M059J (cell line): ENCODE measurements at regions not wholly inside any gene's neighbourhood (a gene's known extent, or its start where the extent isn't known, plus 50 kb on each side); places are given as distances from the start of the nearest gene placed in this dataset.
"Not testable (repeated sequence)": the region's sequence is repeated elsewhere in the genome, so short reads cannot be mapped to it uniquely, and the experiment has no call there.

ENCODE experiments used
- DNase-seq: peaks from one replicate; pipeline ENCODE4 v3.0.0-alpha.2; 2012; ENCODE audit warnings: low read depth

- no peak for DNase-seq
Measured at GRCh38 chr6:168939041-168939440, 314.6 kb downstream of the THBS2 start.

- DNase-seq: no peak
Measured at GRCh38 chr6:168938546-168938945, 315.1 kb downstream of the THBS2 start.

DNA sequence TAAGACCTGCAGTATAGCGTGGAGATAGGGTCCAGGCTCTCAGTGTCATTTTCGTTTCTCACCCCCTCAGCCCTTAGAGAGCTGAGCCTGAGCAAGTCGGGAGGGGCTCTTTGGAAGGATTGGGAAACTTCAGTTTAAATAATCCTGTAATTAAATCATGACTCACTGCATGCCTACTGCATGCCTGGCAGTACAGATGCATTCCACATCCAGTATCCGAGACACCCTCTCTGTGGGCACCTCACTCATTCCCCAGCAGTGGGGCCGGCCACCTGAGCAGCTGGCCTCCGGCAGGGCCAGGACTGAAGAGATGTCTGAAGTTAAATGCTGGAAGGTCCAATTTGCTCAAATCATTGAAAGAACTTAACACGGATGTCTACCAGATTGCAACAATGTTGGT, 316.6 kb downstream of the THBS2 start:
- peak; percentile 76 for DNase-seq

DNA sequence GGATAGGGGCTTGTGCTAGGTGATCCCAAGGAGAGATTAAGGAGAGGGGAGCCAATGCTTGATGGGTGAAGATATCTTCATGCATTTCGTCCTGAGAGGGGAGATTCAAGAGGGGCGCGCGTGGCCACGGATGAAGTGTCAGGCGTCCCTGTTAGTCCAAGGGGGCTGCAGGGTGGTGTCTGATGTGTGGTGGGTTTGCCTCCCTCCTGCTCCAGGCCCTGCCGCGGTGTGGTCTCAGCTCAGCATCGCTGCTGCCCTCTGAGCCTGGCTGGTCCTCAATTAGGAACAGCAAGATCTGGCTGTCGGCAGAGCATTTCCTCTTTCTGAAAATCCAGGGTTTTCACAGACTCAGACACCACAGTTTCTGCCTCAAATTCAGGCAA, 318.0 kb downstream of the THBS2 start:
- DNase-seq: no peak

DNA sequence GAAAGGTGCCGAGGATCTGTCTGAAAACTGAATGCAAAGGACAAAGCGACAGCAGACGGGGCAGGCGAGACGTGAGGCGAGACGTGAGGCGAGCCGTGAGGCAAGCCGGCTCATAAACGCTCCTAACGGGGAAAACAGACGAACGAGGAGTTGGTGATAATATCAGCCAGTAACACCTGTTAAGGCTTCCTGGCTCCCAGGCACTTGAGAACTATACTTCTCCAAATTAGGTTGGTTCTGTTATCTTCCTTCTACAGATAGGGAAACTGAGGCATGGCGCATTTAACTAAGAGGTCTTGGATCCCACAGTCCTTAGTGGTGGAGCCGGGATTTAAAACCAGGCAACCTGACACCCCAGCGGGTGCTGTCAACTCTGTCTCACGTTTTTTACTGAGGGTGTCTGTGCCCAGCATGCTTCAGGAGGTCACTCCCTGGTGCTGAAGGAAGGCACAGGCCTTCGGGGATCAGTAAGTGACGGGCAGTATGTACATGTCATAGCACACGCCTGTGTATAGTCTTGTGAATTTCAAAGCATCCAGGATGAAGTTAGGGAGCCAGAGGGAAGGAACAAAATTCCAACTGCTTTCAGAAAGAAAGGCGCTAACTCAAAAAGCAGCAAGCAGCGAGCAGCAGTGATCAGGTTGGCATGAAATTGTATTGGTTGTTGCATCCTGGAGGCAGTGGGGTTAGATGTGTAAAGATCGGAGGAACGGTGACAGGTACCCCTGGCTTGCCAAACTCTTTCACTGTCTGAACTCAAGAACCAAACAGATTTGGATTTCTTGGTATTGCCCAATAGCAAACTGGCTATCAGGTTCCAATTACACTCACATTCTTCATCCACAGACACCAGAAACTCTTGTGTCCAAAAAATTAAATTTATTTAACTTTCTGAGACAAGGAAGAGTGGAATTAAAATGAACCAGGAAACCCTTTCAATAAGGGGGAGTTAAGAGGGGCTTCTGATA, 318.7 kb downstream of the THBS2 start:
- no peak for DNase-seq

- DNase-seq: not testable (repeated sequence)
Measured at GRCh38 chr6:168932171-168932570, 321.5 kb downstream of the THBS2 start.

DNA sequence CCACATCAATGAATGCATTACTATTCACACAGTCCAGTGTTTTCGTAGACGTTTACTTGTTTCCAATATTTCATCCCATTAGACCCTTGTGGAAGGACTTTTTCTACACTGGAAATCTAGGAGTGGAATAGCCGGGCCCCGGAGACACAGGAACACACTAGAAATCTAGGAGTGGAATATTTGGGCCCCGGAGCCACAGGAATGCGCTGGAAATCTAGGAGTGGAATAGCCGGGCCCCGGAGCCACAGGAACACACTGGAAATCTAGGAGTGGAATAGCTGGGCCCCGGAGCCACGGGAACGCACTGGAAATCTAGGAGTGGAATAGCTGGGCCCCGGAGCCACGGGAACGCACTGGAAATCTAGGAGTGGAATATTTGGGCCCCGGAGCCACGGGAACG, 322.6 kb downstream of the THBS2 start:
- not testable (repeated sequence) for DNase-seq

- DNase-seq: no peak
Measured at GRCh38 chr6:168929871-168930450, 323.7 kb downstream of the THBS2 start.

DNA sequence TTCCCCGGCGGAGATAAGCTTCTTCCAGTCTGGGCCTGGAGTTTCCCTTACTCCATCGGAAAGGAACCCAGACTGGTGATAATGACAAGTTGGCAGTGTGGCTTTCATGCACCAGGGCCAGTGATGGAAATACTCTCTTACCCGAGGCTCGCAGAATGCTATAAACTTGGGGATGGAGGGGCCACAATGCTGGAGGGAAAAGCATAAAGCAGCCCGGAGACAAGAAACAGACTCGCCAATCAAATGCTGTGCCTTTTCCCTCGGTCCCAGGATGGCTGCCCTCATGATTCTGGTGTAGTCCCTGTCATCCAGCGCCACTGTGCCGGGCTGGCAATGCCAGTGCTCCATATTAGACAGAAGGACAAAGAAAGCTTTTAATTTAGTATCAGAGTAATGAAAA, 325.6 kb downstream of the THBS2 start:
- DNase-seq: no peak

DNA sequence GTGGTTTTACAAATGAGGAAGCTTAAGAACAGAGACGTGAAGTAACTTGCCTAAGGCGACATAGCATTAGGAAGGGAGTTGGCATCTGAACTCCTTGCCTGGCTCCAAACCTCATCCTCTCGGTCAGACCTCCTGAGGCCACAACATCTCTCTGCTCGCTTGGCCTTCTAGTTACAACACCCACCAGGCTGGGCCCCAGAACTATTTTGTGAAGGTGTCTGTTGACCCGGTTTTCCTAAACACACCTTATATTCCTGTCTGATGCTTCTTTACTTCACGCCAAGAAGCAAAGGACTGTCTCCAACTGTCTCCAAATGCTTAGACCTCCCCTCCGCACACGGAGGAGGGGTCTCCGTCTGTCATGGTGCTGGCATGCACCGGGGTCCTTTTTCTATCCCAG, 326.6 kb downstream of the THBS2 start:
- DNase-seq: no peak

- no peak for DNase-seq
Measured at GRCh38 chr6:168926306-168926705, 327.3 kb downstream of the THBS2 start.

DNA sequence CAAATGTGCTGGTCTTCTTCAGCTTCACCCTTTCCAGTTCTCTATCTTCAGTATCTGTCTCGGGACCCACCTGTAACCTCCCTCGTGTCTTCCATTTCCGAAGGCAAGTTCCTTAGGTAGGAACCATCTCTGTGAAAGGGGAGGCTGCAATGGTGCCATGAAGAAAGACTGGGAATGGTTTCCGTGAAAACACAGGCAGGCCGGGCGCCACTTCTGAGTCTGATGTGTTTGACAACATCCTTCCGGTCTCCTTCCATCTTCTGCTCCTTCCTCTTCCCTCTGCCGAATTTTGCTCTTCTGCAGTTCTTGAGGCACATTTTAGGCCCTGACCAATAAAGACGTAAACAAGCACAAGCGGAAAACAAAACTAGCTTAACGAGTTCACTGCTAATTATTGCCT, 328.0 kb downstream of the THBS2 start:
- DNase-seq: no peak

- no peak for DNase-seq
Measured at GRCh38 chr6:168923171-168923570, 330.5 kb downstream of the THBS2 start.

- DNase-seq: no peak
Measured at GRCh38 chr6:168922436-168922835, 331.2 kb downstream of the THBS2 start.

DNA sequence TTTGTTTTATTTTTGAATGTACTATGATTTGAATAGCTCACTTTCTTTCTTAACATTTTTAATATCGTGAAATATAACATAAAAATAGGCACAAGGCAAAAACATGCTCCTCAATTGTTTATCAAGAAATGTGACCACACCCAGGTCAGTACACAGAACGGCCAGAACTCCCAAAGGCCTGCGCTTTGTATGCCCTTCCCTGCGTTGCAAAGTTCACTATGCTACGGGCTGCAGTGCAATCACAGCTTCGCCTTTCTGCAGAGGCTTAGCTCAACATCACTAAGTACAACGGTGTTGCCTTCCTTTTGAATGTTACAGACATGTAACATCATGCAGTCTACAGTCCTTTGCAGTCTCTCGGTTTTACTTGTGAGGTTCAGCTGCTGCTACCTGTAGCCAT, 333.4 kb downstream of the THBS2 start:
- no peak for DNase-seq

GRCh38 chr6:168919470-168920179, 334.0 kb downstream of the THBS2 start:
- DNase-seq: no peak

DNA sequence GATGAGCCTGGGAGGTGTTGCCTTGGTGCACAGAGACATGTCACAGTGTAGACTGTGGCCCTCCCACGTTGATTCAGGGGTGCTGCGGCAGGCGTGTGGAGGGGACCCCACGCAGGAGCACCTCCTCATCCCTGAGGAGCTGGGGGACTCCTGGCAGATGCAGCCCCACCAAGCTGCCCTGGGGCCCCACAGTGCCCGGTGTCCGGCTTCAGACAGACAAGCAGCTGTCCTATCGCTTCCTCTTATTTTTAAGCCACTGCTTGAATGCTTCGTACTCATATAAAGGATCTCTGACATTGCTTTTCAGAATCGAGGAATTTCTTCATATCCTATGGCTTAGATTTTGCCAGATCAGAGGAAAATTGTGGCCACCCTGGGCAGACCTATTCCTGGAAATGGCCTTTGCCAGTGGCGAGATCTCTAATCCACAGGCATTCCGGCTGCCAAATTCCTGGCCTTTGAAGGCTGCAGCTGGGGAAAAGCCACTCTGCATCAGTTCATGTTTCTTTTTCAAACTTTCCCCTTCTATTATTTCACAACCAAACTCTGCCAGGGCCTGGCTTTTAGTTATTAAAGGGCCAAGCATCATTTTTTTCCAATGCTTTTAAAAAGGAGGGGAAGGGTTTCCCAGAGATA, 337.0 kb downstream of the THBS2 start:
- DNase-seq: no peak

GRCh38 chr6:168915855-168916254, 337.8 kb downstream of the THBS2 start:
- no peak for DNase-seq

DNA sequence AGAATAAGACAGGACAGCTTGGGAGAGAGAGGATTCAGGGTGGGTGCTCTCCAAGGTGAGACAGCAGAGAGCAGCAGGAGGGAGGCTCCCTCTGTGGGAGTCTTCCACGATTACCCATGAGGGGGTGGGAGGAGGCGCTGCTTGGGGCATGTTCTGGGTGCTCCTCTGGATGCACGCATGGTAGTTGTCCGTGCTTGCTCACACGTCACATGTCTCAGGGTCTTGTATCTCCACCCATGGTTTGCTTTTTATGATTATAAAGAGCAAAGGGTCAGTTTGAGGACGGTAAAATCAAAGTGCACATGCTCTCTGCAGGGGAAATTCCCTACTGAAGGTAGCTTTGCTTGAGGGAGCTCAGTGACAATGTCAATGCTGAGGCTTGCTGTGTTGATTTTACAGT, 338.4 kb downstream of the THBS2 start:
- no peak for DNase-seq

DNA sequence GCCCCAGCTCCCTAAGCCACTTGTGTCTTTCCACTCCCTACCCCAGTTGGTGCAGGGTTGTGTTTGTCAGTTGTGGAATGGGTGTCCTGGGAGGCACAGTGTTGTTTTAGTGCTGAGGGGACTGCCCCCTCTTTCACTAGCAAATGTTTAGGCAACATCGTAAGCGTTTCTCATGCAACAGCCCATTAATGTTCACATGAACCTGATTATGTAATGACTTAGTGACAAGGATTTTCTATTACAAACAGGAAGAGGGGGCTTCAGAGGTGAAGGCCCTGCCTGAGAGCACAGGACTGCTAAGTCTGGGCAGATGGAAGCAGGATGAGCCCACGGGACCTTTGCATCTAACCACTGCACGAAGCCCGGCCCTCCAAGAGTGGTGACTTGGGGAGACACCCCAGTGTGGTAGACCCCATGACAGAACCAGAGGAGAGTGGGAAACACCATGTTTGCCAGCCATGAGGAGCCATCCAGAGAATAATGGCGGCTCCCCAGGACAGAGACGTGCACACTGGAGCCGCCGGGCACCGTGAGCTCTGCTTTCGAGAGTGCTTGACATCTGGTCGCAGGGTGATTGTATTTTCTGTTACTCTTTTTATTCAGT, 339.7 kb downstream of the THBS2 start:
- DNase-seq: no peak

DNA sequence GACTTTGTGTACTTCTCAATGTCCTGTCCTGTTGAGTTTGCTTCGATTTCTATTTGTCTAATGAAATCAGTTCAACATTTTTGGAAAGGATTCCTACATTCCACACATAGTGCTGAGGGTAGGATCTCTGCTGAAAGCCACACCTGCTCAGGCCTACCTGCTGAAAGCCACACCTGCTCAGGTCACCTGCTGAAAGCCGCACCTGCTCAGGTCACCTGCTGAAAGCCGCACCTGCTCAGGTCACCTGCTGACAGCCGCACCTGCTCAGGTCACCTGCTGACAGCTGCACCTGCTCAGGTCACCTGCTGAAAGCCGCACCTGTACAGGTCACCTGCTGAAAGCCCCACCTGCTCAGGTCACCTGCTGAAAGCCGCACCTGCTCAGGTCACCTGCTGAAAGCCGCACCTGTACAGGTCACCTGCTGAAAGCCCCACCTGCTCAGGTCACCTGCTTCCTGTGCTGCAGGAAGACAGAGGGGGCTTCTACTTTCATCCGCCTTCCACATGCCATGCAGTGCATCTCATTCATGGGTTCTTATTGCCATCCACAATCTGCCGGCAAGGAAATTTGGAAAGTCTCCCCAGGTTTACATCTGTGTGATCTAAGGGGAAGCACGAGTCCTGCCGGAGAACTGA, 340.3 kb downstream of the THBS2 start:
- not testable (repeated sequence) for DNase-seq
